Endothelial cell of umbilical vein (primary cell): ENCODE measurements at regions not wholly inside any gene's neighbourhood (a gene's known extent, or its start where the extent isn't known, plus 50 kb on each side); places are given as distances from the start of the nearest gene placed in this dataset.

Experiments
- BruUV-seq: library from RNA; stranded (reverse); fragments of 400-500 nt; replicated peaks from 2 replicates; lab custom pipeline; 2021; lab: Mats Ljungman, UMichigan
- CTCF ChIA-PET: fragments of 300-600, 350-600 bp; sonication (Branson Sonifier 250); formaldehyde crosslinking; loops from one replicate; lab custom pipeline; 2021; ENCODE audit warnings: antibody characterized with exemption, inconsistent platforms; lab: Charles Lee
- POLR2A ChIA-PET: fragments of 300-600, 350-600 bp; sonication (Branson Sonifier 250); formaldehyde crosslinking; loops from one replicate; lab custom pipeline; 2021; ENCODE audit warnings: antibody characterized with exemption, inconsistent platforms; lab: Charles Lee
- DNase-seq: peaks from one replicate; pipeline ENCODE4 v3.0.0-alpha.2; 2011; ENCODE audit warnings: low read depth, low spot score
- FAIRE-seq: peaks from 2 replicates; lab custom pipeline; 2011; peaks lifted over from hg19 to GRCh38; lab: Jason Lieb, UNC
- H2AFZ ChIP-seq: 2 replicates; pipeline ENCODE4 v1.6.0; 2012; ENCODE audit warnings: low read depth, low read length, control low read depth, inconsistent platforms
- H3K27ac ChIP-seq: 2 replicates; pipeline ENCODE4 v1.5.1; 2011; ENCODE audit warnings: low read depth, mild to moderate bottlenecking, control low read depth, low read length, moderate library complexity; ENCODE audit not compliant: insufficient read depth
- H3K27me3 ChIP-seq, 2 experiments: 2 replicates each; pipeline versions ENCODE4 v1.6.0 to v1.6.1; 2011; ENCODE audit warnings: low read length in 2 of 2, mixed read lengths in 1 of 2; ENCODE audit not compliant: control insufficient read depth in 2 of 2, insufficient read depth in 2 of 2
- H3K36me3 ChIP-seq, 2 experiments: 2 replicates in 1 of 2; 3 replicates in 1 of 2; pipeline ENCODE4 v1.5.1; 2011; ENCODE audit warnings: low read length in 2 of 2, mild to moderate bottlenecking in 1 of 2, moderate library complexity in 1 of 2; ENCODE audit not compliant: control insufficient read depth in 2 of 2, insufficient read depth in 2 of 2; ENCODE audit errors: extremely low read depth in 1 of 2
- H3K4me1 ChIP-seq: 3 replicates; pipeline ENCODE4 v1.5.1; 2011; ENCODE audit warnings: mild to moderate bottlenecking, low read length; ENCODE audit not compliant: control insufficient read depth, insufficient read depth; ENCODE audit errors: extremely low read depth
- H3K4me2 ChIP-seq: 2 replicates; pipeline ENCODE4 v1.6.1; 2011; ENCODE audit warnings: low read length, control low read depth, mixed read lengths; ENCODE audit not compliant: insufficient read depth
- H3K4me3 ChIP-seq, 3 experiments: fragments of 200-600 bp in 1 of 3; sonication (generic), shearing (Covaris generic) in 1 of 3; replicated peaks in 1 of 3; 2 replicates each; pipeline ENCODE4 v1.5.1; 2011 to 2016; ENCODE audit warnings: control low read depth in 3 of 3, low read length in 3 of 3, mild to moderate bottlenecking in 2 of 3, inconsistent platforms in 1 of 3, low read depth in 1 of 3, moderate library complexity in 1 of 3; ENCODE audit not compliant: insufficient read depth in 1 of 3
- H3K79me2 ChIP-seq: 2 replicates; pipeline ENCODE4 v1.6.0; 2012; ENCODE audit warnings: low read length, inconsistent platforms; ENCODE audit not compliant: control insufficient read depth, insufficient read depth
- H3K9ac ChIP-seq: replicated peaks from 2 replicates; pipeline ENCODE3; 2011; ENCODE audit warnings: low read length, control low read depth; ENCODE audit not compliant: insufficient read depth; ENCODE audit errors: extremely low read depth
- H3K9me1 ChIP-seq: replicated peaks from 3 replicates; pipeline ENCODE4 v1.6.0; 2011; ENCODE audit warnings: mild to moderate bottlenecking, low read length; ENCODE audit not compliant: control insufficient read depth, insufficient read depth; ENCODE audit errors: extremely low read depth
- H3K9me3 ChIP-seq: replicated peaks from 2 replicates; pipeline ENCODE4 v1.5.1; 2012; ENCODE audit warnings: low read length, inconsistent platforms; ENCODE audit not compliant: control insufficient read depth, insufficient read depth
- H4K20me1 ChIP-seq: replicated peaks from 2 replicates; pipeline ENCODE3; 2011; ENCODE audit warnings: mild to moderate bottlenecking, low read length; ENCODE audit not compliant: control insufficient read depth, insufficient read depth; ENCODE audit errors: extremely low read depth
- CTCF ChIP-seq, 2 donors: IDR thresholded peaks; 1 replicate in 1 of 2; 2 replicates in 1 of 2; pipeline ENCODE4 v1.5.1; 2011; ENCODE audit warnings: low read length in 2 of 2, mild to moderate bottlenecking in 2 of 2, moderate library complexity in 2 of 2, control low read depth in 1 of 2, inconsistent platforms in 1 of 2, low read depth in 1 of 2; ENCODE audit not compliant: insufficient read depth in 1 of 2; ENCODE audit errors: extremely low read depth in 1 of 2
- EZH2 ChIP-seq: IDR thresholded peaks from 2 replicates; pipeline ENCODE4 v1.6.1; 2012; ENCODE audit warnings: borderline replicate concordance, low read depth, mild to moderate bottlenecking, moderate library complexity, low read length, inconsistent platforms; ENCODE audit not compliant: severe bottlenecking
- FOS ChIP-seq: IDR thresholded peaks from 2 replicates; pipeline ENCODE4 v1.6.1; 2011; ENCODE audit warnings: mild to moderate bottlenecking, low read length, moderate library complexity, borderline replicate concordance; ENCODE audit not compliant: insufficient read depth
- GATA2 ChIP-seq: IDR thresholded peaks from 2 replicates; pipeline ENCODE4 v1.7.0; 2011; ENCODE audit warnings: low read depth, mild to moderate bottlenecking, moderate library complexity, mixed read lengths, low read length; ENCODE audit not compliant: insufficient read length, insufficient read depth
- JUN ChIP-seq: IDR thresholded peaks from 2 replicates; pipeline ENCODE4 v1.6.1; 2011; ENCODE audit warnings: borderline replicate concordance, low read depth; ENCODE audit not compliant: insufficient read length, insufficient read depth
- MAX ChIP-seq: IDR thresholded peaks from 2 replicates; pipeline ENCODE4 v1.6.1; 2011; ENCODE audit not compliant: insufficient read depth, insufficient read length
- MYC ChIP-seq: IDR thresholded peaks from one replicate; pipeline ENCODE4 v1.6.1; 2011; ENCODE audit warnings: mild to moderate bottlenecking, low read depth, low read length
- POLR2A ChIP-seq: IDR thresholded peaks from 2 replicates; pipeline ENCODE4 v1.6.1; 2012; ENCODE audit warnings: low read depth, mild to moderate bottlenecking, control low read depth, low read length
- POLR2AphosphoS5 ChIP-seq: IDR thresholded peaks from 2 replicates; pipeline ENCODE4 v1.6.1; 2012; ENCODE audit warnings: low read depth, mild to moderate bottlenecking, control low read depth, low read length, moderate library complexity; ENCODE audit not compliant: insufficient read depth
- dilution Hi-C: fragments of 300-500 bp; cut with MboI; formaldehyde crosslinking; loops from one replicate; pipeline ENCODE4 v1.15.0; 2019; ENCODE audit warnings: low sequenced_read_pairs; ENCODE audit not compliant: extremely low pct_ligation_motif_present
- intact Hi-C: fragments of 100-400 bp; cut with micrococcal nuclease; formaldehyde crosslinking; loops from one replicate; pipeline ENCODE4 v1.10.0; 2022

DNA sequence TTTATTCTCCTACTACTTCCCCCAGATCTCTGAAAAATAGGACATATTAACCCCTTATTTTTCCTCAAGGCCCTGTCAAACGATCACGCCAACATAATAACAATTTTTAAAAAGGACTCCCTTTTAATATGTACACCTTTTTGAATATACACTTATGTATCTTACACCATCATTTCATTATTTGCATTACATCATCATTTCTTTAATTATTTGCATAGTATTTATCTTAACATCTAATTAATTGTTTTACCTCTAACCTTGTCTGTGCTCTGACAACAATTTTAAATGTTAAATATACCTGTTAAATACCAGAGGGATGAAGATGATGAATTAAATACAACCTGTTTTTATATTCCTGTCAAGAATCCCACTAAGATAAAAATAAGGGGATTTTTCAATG is 432.2 kb downstream of the PTPRC start:
- intact Hi-C loops (no loop called here), dilution Hi-C loops (no loop called here)
- BruUV-seq, result no TSS peak
- POLR2A ChIA-PET, result no interaction called here
- no peak for FAIRE-seq
- Histone ChIP-seq H3K27me3 (no peaks in the 10 kb centered on the region), H3K79me2 (no peaks in the 10 kb centered on the region), H3K9ac (no peak overlapping the region), H3K9me3 (no peaks in the 10 kb centered on the region), H2AFZ (no peak overlapping the region), H3K9me1 (no peaks in the 10 kb centered on the region), H4K20me1 (no peaks in the 10 kb centered on the region), H3K27ac (no peak overlapping the region), H3K4me2 (no peak overlapping the region), H3K4me1 (peaks cover 8% of the 10 kb centered on the region), H3K36me3 (no peaks in the 10 kb centered on the region), H3K4me3 (no peak overlapping the region)
- CTCF ChIA-PET, result interaction anchor here (1.0 kb wide), 1 partner anchor 42 kb away, joined by 3 read pairs; no protein-coding TSS in a partner anchor
- DNase-seq, result no peak
- TF ChIP-seq MYC (no peak), POLR2AphosphoS5 (no peak), CTCF (IDR thresholded peaks at IDR 0.05; ENCODE audit: extremely low read depth in 1 of 2, insufficient read depth in 1 of 2, low read depth in 1 of 2, low read length in 2 of 2) (no peak), POLR2A (no peak), FOS (no peak), MAX (no peak), EZH2 (no peak), JUN (no peak), GATA2 (no peak)
